ENCODE measurements at regions not wholly inside any gene's neighbourhood (a gene's known extent, or its start where the extent isn't known, plus 50 kb on each side); places are given as distances from the start of the nearest gene placed in this dataset.

DNA sequence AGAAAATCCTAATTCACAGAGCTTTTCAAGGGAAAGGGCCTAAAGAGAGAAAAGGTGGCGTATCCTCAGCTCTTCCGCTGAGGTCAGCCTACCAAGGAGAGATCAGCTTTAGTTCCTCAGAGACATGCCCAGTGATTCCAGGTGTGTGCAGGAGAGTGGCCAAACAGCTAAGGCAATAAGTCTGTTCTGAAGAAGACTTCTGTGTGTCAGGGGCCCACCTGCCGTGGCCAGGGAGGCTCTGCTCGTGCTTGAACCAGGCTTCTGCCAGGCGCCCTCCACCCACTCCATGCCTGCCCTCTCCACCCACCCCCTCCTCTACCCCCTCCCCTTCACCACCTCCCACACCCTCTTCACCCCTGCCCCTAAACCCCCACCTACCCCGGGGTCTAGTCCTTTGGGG is 67.4 kb upstream of the ARMC2 start:
- no peak for DNase-seq

DNA sequence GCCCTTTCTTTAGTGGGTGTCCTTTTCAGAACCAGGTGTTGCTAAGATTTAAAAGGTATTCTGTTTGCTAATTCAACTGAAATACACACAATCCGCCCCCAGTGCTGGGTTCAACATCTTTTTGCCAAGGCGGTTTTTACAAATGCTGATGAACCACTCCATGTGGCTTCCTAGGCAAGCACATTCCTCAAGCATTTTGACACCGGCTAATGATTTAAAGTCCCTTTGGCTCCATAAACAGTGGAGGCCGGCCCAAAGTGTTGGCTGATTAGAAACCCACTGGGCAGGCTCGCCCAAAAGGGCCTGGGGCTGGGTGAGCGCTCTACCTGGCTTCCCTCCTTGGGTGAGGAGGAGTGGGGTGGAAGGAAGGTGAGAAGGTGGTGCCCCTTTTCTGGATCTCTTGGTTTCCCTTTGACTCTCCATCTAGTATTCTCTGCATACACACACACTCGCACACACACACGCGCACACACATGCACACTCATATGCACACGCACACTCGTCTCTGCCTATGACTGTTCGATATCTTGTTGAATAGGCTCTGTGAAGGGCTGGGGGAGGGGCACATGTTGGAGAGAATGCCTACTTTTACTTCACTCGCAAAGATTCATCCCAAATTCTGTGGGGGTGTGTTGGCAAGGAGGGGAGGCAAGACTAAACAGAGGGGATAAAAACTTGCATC is 66.7 kb upstream of the ARMC2 start:
- no peak for DNase-seq

DNA sequence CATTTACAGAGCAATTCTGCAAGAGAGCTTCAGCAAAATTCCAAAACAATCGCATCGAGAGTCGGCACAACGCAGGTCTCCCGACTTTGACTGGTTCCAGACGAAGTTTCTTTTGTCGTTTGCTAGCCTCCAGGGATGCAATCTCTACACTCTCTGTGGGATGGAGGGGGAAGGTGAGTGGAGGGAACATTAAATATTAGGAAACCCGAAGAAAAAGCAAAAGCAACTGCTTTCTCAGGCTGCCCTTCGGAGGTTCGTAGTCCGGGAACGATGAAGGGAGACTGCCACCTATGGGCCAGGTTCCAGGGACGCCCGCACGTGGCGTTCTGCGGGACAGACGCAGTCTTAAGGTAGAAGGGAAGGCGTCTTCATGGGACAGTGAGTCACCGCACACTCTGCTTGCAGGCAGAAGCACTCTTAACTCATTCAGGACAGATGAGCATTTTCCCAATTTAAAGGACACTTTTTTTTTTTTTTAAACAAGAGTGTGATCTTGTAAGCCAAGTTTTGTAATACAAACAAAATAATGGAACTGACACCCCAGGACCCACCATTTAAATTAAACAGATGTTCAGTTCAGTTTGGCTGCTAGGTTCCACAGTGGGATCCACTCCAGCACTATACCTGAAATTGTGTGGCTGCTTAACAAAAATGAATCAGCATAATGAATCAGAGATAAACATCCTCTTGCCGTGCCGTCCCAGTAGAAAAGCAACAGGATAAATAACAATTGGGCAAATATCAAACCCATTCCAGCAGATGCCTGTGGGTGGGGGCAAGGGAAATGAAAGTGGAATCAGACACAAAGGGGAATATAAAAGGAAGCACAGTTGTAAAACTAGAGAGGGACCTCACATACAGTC is 65.8 kb upstream of the ARMC2 start:
- DNase-seq: peak; percentile 68 to 80

DNA sequence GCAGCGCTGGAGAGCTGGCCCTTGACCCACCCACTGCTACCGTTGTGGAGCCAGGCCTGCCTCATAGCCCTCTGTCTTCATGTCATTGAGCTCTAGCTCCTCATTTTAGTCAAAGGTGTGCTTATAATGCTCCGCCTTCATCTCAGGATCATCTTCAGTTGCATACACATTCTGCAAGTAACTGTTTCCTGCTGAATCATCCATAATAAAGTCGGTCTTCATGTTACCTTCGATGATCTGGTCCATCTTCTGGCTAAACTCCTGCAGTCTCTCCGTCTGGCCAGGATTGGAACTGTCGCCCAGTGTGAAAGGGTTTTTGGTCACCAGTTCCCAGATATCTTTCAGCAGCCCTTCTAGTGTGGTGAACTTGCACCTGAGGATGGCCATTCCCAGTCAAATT is 62.6 kb upstream of the ARMC2 start:
- DNase-seq: no peak

DNA sequence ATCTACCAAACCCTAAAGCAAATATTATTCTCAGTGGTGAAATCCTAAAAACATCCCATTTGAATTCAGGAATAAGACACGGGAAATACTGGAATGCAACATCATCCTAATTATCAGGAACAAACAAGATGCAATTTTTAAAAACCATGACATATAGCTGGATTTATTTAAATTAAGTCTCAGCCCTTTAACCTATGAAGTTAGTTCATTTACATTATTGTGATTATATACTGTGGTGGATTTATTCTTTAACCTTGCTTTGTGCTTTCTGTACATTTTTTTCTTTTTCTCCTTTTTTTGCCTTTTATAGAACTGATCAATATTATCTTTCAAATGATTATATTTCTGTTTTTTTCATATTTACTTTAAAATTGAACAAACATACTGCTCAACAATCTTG is 59.8 kb upstream of the ARMC2 start:
- DNase-seq: no peak

DNA sequence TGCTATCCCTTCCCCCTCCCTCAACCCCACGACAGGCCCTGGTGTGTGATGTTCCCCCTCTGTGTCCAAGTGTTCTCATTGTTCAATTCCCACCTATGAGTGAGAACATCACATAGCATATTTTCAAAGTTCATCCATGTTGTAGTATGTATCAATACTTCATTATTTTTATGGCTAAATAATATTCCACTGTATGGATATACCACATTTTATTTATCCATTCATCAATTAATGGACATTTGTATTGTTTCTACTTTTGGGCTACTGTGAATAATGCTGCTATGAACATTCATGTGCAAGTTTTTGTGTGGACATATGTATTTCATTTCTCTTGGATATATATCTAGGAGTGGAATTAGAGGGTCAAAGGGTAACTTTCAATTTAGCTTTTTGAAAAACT is 58.7 kb upstream of the ARMC2 start:
- no peak for DNase-seq

DNA sequence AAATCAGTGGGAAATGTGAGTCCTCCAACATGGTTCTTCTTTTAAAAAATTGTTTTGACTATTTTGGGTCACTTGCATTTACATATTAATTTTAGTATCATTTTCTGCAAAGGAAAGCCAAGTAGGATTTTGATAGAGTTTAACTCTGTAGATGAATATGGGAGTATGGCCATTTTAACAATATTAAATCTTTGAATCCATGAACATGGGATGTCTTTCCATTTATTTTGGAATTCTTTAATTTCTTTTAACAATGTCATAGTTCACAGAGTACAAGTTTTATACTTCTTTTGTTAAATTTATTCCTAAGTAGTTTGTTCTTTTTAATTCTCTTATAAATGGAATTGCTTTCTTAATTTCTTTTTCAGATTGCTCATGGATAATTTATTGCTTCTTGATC is 56.5 kb upstream of the ARMC2 start:
- no peak for DNase-seq

DNA sequence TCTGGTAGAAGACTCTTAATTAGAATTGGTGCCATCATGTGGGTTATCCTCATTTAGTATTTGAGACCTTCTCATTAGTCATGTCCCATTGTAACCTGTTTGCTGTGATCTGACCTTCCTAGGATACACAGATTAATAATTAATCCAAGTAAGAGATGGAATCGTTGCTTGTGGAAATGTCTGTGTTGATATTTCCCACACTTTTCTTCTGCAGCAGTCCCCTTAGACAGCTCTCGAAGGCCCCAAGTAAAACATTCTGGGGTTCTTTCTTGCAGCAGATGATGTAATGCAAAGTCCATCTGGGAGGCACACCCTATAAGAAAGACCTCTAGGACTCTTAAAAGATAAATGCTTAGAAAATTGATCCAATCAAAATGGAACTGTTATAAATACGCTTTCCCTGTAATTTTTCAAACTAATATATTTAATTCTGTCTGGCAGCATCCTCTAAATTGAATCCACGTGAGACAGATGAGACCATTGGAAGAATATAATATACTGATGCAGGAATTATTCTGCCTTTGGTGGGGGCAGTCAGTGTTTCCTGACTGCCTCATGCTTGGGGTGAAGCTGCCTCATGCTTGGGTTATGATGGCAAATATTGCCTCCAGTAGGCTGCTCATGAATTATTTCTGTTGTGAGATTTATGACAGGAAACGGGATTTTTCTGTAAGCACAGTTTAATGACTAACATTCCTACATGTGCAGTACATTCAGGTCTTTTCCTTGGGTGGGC is 54.5 kb upstream of the ARMC2 start:
- no peak for DNase-seq

DNA sequence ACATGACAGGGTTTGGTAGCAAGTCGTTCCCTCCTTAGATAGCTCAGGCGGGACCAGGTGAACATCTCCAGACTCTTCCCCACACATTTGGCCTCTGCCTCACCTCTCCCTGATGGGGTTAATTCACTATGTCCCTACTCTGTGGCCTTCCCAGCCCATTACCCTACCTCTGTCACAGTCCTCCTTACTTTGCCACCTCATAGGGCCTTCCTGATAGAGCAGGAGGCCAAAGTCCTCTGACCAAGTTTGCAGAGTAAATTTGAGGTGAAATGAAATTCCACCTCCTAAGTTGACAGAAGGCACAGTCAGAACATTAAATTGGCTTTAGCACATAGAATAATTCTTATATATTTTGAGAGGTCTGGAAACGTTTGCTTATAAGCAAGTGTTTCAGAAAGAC is 53.1 kb upstream of the ARMC2 start:
- DNase-seq: no peak

DNA sequence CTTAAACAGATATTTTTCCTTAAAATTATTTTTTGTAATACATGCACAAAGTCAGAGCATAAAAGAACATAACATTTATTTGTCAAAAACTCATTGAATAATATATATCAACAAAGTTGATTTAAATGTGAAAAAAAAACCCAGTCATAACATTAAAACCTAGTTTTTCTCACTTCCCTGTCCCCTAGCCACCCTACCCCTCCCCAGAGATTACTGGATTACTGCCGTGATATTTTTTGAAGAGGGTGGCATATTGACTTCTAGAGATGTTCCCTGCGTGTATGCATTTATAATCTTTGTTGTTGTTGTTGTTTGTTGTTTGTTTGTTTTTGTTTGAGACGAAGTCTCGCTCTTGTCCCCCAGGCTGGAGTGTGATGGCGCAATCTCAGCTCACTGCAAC is 52.4 kb upstream of the ARMC2 start:
- DNase-seq: no peak

DNA sequence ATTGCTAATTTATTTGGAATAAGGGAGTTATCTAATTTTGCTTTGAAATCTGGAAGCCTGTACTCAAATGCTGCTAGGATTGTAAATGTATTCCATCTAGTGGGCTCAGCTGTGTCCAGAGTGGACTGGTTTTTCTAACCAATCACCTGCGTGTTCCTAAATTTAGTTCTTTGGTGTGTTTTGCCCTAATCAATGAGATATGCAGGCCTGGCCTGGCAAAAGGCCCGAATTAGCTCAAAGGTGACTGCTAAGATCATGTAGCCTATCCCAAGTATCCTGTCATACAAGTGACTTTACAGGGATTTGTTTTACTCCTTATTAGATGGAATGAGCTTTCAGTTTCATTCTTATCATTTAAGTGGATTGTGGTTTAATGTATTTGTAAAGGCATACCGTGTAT is 51.3 kb upstream of the ARMC2 start:
- no peak for DNase-seq

DNA sequence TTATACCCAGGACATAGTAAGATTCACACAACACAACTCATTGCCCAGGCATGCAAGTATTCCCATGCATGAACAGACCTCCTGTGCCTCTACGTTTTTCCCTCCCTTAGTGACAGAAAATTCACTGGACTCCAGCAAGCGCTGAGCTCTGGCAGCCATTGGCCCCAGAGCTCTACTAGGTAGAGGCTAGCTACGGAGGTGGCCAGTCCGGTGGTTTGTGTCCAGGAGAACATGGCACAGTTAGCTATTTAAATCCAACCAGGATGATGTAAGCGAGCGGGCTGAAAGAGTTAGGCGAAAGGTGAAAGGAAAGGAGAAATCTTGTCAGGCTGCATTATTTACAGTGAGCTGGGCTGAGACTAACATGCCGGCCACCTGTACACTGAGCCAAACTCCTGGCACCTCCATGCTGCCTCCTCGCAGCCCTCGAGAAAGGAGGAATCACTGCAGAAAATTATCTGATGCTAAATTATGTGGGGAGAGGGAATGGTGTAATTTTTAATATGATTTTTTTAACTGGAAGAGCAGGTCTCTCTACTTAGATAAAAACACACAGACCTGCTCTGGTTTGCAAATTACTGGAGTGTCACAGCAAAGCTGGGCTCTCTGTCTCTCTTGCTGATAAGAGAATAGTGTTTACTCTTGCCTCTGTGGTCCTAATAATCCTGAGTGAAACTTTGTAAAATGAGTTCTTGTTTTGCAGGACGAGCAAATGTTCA is 50.1 kb upstream of the ARMC2 start:
- DNase-seq: no peak
